Keratinocyte (primary cell): ENCODE measurements at regions not wholly inside any gene's neighbourhood (a gene's known extent, or its start where the extent isn't known, plus 50 kb on each side); places are given as distances from the start of the nearest gene placed in this dataset.

Experiments used
- CTCF ChIP-seq, 3 experiments: IDR thresholded peaks in 1 of 3; conservative IDR thresholded peaks in 1 of 3; optimal IDR thresholded peaks in 1 of 3; 2 replicates in 2 of 3; 3 replicates in 1 of 3; pipeline versions ENCODE3 to v1.5.1; 2011; ENCODE audit warnings: low read length in 3 of 3, mild to moderate bottlenecking in 3 of 3, moderate library complexity in 2 of 3, control low read depth in 1 of 3, inconsistent platforms in 1 of 3; ENCODE audit not compliant: insufficient read depth in 2 of 3; ENCODE audit errors: extremely low read depth in 1 of 3
- EZH2 ChIP-seq: IDR thresholded peaks from one replicate; pipeline ENCODE4 v1.6.1; 2012; ENCODE audit warnings: inconsistent platforms, mild to moderate bottlenecking, low read length, moderate library complexity

GRCh38 chr14:88937706-88938105 lies 113.3 kb downstream of the TTC8 start:
- no peak for TF ChIP-seq EZH2
- TF ChIP-seq CTCF (optimal IDR thresholded peaks at IDR 0.05 in 1 of 3, IDR thresholded peaks at IDR 0.05 in 1 of 3, conservative IDR thresholded peaks at IDR 0.05 in 1 of 3; ENCODE audit: extremely low read depth in 1 of 3, insufficient read depth in 2 of 3, low read length in 3 of 3) = no peak
